HG03565 (cell line): ENCODE measurements at regions not wholly inside any gene's neighbourhood (a gene's known extent, or its start where the extent isn't known, plus 50 kb on each side); places are given as distances from the start of the nearest gene placed in this dataset.
"Not testable (repeated sequence)": the region's sequence is repeated elsewhere in the genome, so short reads cannot be mapped to it uniquely, and the experiment has no call there.

ENCODE experiments used
- ATAC-seq: cut with Tn5 transposase; IDR thresholded peaks from one replicate; pipeline ENCODE4 v1.9.1; 2021; ENCODE audit warnings: mild to moderate bottlenecking, moderate library complexity; ENCODE audit not compliant: unreplicated experiment

GRCh38 chr12:73186272-73186671 is 914.1 kb downstream of the TRHDE start:
- ATAC-seq, result no peak

DNA sequence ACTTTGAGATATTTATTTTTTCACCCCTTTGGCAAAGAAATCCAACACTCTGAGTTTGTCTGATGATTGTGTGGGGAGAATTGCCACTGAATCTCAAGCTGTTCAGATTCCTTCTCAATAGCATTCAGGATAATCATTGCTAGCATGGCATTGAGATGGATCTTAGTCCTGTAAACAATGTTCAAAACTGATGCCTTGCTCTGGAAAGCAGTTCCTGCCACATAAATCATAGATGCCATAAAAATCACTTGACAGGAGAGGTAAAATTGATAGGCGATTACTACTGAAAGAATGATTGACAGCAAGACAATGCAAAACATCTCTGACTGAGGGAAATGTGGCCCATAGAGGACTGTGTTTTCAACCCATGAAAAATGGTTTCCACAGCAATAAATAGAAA is 915.6 kb downstream of the TRHDE start:
- no peak for ATAC-seq

- ATAC-seq, result no peak
Measured at GRCh38 chr12:73210548-73211204, 938.5 kb downstream of the TRHDE start.

DNA sequence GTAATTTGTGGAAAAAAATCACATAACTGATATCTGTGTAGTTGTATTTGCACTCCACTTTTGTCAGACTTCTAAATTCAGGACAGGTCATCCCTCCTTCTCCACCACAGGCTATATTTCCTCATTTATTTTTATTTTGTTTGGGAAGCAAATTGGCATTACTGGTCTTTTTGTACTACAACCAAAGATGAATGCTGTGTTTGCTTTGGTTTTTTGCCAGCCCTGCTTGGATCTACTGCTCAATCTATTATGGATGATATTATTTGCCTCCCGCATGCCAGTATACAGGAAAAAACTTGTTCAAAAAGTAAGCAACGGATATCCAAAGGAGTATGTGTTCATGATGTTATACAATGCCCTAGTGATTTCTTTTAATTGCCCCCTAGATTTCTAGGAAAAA is 948.8 kb downstream of the TRHDE start:
- no peak for ATAC-seq

DNA sequence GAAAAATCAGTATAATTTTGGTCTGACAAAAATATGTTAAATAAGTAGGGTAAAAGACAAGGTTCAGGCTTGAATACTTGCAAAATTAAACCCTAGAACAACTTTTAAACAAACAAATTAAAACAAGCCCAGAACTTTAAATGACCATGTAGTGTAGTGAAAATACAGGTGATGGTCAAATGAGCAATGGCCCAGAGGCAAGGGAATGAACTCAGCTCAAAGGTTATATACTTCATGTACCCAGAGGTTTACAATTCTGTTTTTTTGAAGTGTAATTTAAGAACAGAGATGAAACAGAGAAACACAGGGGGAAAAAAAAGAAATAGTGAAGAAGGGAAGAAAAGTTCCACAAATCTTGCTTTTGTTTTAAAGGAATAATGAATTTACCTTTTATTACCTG is 949.2 kb downstream of the TRHDE start:
- ATAC-seq, result no peak

GRCh38 chr12:73221836-73222235 is 949.7 kb downstream of the TRHDE start:
- no peak for ATAC-seq

GRCh38 chr12:73225371-73225937 is 953.3 kb downstream of the TRHDE start:
- ATAC-seq, result no peak

GRCh38 chr12:73225941-73226340 is 953.8 kb downstream of the TRHDE start:
- no peak for ATAC-seq

- ATAC-seq, result no peak
Measured at GRCh38 chr12:73226593-73226992, 954.4 kb downstream of the TRHDE start.

GRCh38 chr12:73228828-73229227 is 956.7 kb downstream of the TRHDE start:
- not testable (repeated sequence) for ATAC-seq

DNA sequence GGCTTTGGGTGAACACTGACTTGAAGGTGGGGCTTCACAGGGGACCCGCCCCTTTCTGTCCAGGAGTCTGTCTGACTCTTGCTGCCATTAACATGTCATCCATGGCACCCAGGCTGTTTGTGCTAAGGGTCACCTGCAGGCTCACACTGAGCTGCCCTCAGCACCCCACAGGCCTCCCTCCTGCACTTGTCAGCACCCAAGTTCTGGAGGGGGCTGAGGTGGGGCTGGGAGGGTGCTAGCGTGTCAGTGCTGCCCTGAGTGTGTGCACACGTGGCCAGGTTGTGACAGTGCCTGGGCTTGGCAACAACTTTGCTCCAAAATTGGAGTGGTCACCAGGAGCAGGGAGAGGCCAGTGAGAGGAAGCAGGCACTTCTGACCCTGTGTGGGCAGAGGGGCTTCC is 963.2 kb downstream of the TRHDE start:
- ATAC-seq, result no peak

DNA sequence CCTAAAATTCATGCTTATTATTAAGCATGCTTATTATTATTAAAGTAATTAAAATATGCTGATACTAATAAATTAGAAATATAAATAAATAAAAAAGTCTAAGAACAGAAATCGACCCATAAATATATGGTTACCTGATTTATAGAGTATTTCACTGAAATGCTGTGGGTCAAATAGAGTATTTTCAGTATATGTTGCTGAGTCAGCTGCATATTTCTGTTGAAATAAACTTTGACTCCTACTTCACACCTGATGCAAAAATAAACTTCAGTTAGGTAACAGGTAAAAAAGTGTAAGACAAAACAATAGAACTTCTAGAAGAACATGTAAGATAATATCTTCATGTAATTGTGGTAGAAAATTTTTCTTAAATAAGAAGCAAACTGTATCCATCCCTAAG is 967.9 kb downstream of the TRHDE start:
- ATAC-seq, result no peak

DNA sequence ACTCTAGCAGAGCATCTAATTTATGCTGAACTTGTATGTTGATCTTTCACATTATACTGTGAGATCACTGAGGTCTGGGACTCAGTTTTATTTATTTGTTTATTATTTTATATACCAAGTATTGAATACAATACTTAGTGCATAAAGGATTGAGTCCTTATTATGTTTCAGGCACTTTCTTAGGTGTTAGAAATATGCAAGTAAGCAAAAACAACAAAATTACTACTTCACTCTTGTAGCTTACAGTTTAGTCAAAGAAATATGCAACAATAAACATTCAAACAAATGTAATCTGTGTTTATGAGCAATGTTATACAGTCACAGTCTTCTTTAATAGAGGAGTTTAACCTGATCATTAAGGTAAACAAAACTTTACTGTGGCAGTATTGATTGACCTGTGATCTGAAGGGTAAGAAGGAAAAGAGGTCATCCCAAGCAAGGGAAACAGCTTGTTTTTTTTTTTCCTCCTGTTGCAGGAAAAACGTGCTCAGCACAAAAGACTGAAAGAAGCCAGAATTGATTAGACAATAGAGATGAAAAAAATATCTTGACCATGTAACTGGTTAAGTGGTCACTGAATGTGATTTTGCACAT is 990.7 kb downstream of the TRHDE start:
- no peak for ATAC-seq

- ATAC-seq, result no peak
Measured at GRCh38 chr12:73266206-73266605, 994.0 kb downstream of the TRHDE start.

DNA sequence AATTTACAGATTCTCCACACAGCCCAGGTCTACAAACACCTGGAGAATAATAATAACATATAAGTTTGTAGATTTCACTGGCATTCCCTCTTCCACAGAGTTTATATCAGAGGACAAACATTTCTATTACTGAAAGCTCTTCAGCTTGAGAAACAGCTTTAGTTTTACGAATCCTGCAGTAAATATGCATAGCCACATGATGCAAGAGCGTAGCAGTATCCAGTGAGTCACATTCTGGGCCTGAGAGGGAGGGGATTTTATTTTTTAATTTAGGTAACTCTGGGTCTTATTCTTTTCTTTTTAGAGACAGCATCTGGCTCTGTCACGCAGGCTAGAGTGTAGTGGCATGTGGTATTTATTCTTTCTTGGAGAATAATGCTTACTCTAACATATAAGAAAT is 1002.8 kb downstream of the TRHDE start:
- no peak for ATAC-seq

DNA sequence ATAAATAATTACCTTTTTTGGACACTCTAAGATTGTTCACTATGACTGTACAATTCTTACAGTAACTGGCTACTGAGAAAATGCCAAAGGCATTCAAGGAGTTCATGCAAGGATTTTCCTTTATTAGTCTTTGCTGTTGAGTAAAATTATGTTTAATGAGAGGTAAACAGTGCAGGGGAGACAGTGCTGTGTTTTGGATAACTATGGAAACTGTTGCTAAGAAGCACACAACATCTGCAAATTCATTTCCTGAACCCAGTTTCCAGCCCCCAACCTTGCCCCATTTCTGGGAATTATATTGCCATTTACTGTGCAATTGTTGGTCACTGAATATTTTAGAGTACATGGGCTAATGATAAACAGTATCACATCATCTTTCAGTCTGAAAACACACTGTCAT is 1005.8 kb downstream of the TRHDE start:
- no peak for ATAC-seq

DNA sequence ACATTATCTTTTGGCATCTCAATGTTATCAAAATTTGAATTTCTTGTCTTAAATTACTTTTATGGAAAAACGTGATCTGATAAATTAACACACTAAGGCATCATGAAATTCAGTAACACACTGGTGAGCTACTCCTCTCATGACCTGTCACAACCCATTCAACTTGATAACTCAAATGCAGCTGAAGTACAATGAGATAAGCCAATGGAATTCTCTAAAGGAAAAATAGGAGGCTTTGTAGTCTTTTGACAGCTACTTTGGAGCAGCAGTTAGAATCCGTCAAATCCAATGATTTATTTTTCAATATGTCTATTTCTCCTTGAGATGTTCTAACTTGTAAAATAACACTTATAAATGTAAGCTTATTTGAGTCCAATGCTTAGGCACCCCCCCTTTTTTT is 1029.4 kb downstream of the TRHDE start:
- no peak for ATAC-seq

DNA sequence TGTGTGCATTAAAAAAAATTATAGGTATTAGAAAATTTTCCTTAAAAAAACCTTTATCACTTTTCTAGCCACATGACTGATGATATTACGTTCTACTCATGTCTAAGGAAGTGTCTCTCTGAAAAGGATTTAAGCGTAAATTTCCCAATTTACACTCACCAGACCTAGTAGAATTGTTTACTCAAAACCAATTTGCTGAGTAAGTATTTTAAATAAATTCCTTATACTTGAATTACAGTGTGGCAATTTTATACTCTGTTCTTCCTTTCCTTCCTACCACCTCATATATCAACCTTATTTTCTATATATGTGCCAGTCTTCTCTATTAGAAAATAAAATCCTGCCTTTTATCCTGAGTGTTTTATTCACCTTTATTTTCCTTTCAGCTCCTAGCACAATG is 1035.1 kb downstream of the TRHDE start:
- ATAC-seq, result no peak

GRCh38 chr12:73308079-73308478 is 1035.9 kb downstream of the TRHDE start:
- ATAC-seq, result no peak

GRCh38 chr12:73308747-73309146 is 1036.6 kb downstream of the TRHDE start:
- no peak for ATAC-seq

GRCh38 chr12:73321319-73321718 is 1049.1 kb downstream of the TRHDE start:
- ATAC-seq, result no peak

DNA sequence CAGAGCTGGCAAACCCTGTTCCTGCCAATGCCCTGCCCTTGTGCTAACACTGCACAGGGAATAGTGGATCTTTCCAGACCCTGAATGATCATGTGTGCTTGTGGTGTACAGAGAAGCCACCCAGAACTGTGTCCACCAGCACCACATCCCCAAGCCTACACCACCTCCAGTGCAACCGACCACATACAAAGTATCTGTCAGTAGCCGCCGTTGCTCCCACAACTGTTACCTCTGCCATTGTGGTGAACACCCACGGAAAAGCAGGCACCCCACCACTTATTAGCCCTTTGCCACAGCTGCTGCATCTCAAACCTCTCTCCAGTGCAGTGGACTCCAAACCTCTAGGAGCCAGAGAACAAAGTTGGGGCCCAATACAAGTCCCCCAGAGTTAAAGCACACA is 1049.6 kb downstream of the TRHDE start:
- no peak for ATAC-seq
